Fibroblast of gingiva (primary cell): ENCODE measurements at regions not wholly inside any gene's neighbourhood (a gene's known extent, or its start where the extent isn't known, plus 50 kb on each side); places are given as distances from the start of the nearest gene placed in this dataset.
"Not testable (repeated sequence)": the region's sequence is repeated elsewhere in the genome, so short reads cannot be mapped to it uniquely, and the experiment has no call there.

Experiments used
- DNase-seq: peaks from one replicate; pipeline ENCODE4 v3.0.0-alpha.2; 2011; ENCODE audit warnings: low read depth

GRCh38 chr2:87410371-87410770 lies 337.5 kb upstream of the PLGLB2 start:
- not testable (repeated sequence) for DNase-seq

DNA sequence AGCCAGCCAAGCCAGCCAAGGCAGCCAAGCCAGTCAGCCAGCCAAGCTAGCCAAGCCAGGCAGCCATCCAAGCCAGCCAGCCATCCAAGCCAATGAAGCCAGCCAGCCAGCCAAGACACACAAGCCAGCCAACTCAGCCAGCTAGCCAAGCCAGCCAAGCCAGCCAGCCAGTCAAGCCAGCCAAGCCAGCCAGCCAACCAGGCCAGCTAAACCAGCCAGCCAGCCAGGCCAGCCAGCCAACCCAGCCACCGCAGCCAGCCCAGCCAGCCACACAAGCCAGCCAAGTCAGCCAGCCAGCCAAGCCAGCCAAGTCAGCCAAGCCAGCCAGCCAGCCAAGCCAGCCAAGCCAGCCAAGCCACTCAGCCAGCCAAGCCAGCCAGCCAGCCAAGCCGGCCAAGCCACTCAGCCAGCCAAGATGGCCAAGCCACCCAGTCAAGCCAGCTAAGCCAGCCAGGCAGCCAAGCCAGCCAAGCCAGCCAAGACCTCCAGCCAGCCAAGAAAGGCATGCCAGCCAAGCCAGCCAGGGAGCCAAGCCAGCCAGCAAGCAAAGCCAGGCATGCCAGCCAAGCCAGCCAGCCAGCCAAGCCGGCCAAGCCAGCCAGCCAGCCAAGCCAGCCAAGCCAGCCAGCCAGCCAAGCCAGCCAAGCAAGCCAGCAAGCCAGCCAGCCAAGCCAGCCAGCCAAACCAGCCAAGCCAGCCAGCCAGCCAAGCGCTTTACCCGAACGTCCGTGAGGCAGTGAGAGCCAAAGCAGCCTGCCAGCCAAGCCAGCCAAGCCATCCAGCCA lies 335.7 kb upstream of the PLGLB2 start:
- DNase-seq = not testable (repeated sequence)

- DNase-seq = not testable (repeated sequence)
Measured at GRCh38 chr2:87414331-87414730, 333.6 kb upstream of the PLGLB2 start.

GRCh38 chr2:87414795-87415570 lies 332.9 kb upstream of the PLGLB2 start:
- DNase-seq = not testable (repeated sequence)

DNA sequence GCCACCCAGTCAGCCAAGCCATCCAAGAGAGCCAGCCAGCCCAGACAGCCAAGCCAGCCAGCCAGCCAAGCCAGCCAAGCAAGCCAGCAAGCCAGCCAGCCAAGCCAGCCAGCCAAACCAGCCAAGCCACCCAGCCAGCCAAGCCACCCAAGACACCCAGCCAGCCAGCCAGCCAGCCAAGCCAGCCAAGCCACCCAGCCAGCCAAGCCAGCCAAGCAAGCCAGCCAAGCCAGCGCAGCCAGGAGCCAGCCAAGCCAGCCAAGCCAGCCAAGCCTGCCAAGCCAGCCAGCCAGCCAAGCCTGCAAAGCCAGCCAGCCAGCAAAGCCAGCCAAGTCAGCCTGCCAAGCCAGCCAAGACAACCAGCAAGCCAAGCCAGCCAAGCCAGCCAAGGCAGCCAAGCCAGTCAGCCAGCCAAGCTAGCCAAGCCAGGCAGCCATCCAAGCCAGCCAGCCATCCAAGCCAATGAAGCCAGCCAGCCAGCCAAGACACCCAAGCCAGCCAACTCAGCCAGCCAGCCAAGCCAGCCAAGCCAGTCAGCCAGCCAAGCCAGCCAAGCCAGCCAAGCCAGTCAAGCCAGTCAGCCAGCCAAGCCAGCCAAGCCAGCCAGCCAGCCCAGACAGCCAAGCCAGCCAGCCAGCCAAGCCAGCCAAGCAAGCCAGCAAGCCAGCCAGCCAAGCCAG lies 332.2 kb upstream of the PLGLB2 start:
- not testable (repeated sequence) for DNase-seq

DNA sequence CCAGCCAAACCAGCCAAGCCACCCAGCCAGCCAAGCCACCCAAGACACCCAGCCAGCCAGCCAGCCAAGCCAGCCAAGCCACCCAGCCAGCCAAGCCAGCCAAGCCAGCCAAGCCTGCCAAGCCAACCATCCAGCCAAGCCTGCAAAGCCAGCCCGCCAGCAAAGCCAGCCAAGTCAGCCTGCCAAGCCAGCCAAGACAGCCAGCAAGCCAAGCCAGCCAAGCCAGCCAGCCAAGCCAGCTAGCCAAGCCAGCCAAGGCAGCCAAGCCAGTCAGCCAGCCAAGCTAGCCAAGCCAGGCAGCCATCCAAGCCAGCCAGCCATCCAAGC lies 331.7 kb upstream of the PLGLB2 start:
- not testable (repeated sequence) for DNase-seq

DNA sequence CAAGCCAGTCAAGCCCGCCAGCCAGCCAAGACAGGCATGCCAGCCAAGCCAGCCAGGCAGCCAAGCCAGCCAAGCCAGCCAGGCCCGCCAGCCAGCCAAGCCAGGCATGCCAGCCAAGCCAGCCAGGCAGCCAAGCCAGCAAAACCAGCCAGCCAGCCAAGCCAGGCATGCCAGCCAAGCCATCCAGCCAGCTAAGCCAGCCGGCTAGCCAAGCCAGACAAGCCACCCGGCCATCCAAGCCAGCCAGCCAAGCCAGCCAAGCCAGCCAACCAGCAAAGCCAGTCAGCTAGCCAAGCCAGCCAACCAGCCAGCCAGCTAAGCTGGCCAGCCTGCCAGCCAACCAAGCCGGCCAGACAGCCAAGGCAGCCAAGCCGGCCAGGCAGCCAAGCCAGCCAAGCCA lies 330.7 kb upstream of the PLGLB2 start:
- not testable (repeated sequence) for DNase-seq

GRCh38 chr2:87417742-87418567 lies 329.9 kb upstream of the PLGLB2 start:
- DNase-seq = not testable (repeated sequence)

DNA sequence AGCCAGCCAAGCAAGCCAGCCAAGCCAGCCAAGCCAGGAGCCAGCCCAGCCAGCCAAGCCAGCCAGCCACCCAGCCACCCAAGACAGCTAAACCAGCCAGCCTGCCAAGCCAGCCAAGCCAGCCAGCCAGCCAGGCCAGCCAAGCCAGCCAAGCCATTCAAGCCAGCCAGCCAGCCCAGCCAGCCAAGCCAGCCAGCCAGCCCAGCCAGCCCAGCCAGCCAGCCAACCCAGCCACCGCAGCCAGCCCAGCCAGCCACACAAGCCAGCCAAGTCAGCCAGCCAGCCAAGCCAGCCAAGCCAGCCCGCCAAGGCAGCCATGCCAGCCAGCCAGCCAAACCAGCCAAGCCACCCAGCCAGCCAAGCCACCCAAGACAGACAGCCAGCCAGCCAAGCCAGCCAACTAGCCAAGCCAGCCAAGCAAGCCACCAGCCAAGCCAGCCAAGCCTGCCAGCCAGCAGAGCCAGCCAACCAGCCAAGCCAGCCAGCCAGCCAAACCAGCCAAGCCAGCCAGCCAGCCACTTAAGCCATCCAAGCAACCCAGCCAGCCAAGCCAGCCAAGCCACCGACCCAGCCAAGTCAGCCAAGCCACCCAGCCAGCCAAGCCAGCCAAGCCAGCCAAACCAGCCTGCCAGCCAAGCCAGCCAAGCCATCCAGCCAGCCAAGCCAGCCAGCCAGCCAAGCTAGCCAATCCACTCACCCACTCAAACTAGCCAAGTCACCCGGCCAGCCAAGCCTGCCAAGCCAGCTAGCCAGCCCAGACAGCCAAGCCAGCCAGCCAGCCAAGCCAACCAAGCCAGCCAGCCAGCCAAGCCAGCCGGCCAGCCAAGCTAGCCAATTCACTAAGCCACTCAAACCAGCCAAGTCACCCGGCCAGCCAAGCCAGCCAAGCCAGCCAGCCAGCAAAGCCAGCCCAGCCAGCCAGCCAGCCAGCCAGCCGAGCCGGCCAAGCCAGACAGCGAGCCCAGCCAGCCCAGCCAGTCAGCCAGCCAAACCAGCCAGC lies 328.8 kb upstream of the PLGLB2 start:
- not testable (repeated sequence) for DNase-seq

DNA sequence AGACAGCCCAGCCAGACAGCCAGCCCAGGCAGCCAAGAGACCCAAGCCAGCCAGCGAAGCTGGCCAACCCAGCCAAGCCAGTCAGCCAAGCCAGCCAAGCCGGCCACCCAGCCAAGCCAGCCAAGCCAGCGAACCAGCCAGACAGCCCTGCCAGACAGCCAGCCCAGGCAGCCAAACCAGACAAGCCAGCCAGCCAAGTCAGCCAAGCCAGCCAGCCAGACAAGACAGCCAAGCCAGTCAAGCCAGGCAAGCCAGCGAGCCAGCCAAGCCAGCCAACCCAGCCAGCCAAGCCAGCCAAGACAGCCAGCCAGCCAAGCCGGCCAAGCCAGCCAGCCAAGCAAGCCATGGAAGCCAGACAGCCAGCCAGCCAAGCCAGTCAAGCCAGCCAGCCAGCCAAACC lies 327.9 kb upstream of the PLGLB2 start:
- DNase-seq = not testable (repeated sequence)

DNA sequence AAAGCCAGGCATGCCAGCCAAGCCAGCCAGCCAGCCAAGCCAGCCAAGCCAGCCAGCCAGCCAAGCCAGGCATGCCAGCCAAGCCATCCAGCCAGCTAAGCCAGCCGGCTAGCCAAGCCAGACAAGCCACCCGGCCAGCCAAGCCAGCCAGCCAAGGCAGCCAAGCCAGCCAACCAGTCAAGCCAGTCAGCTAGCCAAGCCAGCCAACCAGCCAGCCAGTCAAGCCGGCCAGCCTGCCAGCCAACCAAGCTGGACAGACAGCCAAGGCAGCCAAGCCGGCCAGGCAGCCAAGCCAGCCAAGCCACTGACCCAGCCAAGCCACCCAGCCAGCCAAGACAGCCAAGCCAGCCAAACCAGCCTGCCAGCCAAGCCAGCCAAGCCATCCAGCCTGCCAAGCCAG lies 326.9 kb upstream of the PLGLB2 start:
- not testable (repeated sequence) for DNase-seq

- not testable (repeated sequence) for DNase-seq
Measured at GRCh38 chr2:87423796-87424762, 323.8 kb upstream of the PLGLB2 start.

DNA sequence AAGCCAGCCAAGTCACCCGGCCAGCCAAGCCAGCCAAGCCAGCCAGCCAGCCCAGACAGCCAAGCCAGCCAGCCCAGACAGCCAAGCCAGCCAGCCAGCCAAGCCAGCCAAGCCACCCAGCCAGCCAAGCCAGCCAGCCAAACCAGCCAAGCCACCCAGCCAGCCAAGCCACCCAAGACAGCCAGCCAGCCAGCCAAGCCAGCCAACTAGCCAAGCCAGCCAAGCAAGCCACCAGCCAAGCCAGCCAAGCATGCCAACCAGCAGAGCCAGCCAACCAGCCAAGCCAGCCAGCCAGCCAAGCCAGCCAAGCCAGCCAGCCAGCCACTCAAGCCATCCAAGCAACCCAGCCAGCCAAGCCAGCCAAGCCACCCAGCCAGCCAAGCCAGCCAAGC lies 323.1 kb upstream of the PLGLB2 start:
- not testable (repeated sequence) for DNase-seq

- not testable (repeated sequence) for DNase-seq
Measured at GRCh38 chr2:87425191-87425590, 322.7 kb upstream of the PLGLB2 start.

GRCh38 chr2:87425717-87426116 lies 322.2 kb upstream of the PLGLB2 start:
- DNase-seq = not testable (repeated sequence)

- not testable (repeated sequence) for DNase-seq
Measured at GRCh38 chr2:87428452-87429130, 319.3 kb upstream of the PLGLB2 start.

GRCh38 chr2:87429206-87429930 lies 318.5 kb upstream of the PLGLB2 start:
- not testable (repeated sequence) for DNase-seq

DNA sequence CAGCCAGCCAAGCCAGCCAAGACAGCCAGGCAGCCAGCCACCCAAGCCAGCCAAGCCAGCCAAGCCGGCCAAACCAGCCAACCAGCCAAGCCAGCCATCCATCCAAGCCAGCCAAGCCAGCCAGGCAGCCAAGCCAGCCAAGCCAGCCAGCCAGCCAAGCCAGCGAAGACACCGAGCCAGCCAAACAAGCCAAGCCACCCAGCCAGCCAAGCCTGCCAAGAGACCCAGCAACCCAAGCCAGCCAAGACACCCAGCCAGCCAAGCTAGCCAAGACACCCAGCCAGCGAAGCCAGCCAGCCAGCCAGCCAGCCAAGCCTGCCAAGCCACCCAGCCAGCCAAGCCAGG lies 318.0 kb upstream of the PLGLB2 start:
- not testable (repeated sequence) for DNase-seq
